ENCODE measurements at regions not wholly inside any gene's neighbourhood (a gene's known extent, or its start where the extent isn't known, plus 50 kb on each side); places are given as distances from the start of the nearest gene placed in this dataset.
"Not testable (repeated sequence)": the region's sequence is repeated elsewhere in the genome, so short reads cannot be mapped to it uniquely, and the experiment has no call there.

DNA sequence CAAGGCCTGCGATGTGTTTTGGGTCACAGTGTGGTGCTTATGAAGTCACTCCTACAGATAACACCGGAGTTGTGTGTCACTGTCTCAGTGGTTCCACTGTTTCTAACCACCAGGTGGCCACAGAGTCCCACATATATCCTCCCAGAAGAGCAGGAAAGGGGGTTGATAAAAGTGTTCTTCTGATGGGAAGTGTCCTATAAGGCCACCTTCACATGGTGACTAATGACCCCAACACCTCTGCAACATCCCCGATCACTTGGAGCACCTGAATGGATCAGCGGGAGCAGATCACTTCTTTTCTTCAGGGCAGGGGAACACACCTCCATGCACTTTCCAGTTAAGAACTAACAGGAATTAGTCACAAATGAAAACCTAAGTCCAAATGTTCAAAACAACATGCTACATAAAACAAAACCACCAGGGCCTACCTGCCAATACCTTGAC, 111.5 kb downstream of the PPIAL4G start:
- peak; percentile 79 for DNase-seq (ENCODE audit: low read depth)
- TF ChIP-seq, protein P1, sequence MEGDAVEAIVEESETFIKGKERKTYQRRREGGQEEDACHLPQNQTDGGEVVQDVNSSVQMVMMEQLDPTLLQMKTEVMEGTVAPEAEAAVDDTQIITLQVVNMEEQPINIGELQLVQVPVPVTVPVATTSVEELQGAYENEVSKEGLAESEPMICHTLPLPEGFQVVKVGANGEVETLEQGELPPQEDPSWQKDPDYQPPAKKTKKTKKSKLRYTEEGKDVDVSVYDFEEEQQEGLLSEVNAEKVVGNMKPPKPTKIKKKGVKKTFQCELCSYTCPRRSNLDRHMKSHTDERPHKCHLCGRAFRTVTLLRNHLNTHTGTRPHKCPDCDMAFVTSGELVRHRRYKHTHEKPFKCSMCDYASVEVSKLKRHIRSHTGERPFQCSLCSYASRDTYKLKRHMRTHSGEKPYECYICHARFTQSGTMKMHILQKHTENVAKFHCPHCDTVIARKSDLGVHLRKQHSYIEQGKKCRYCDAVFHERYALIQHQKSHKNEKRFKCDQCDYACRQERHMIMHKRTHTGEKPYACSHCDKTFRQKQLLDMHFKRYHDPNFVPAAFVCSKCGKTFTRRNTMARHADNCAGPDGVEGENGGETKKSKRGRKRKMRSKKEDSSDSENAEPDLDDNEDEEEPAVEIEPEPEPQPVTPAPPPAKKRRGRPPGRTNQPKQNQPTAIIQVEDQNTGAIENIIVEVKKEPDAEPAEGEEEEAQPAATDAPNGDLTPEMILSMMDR (IDR thresholded peaks at IDR 0.05; ENCODE audit: insufficient read depth, low read depth, low read length, missing control alignments), result peak; percentile 64
- not testable (repeated sequence) for H3K4me3 ChIP-seq (ENCODE audit: low read depth, low read length)

DNA sequence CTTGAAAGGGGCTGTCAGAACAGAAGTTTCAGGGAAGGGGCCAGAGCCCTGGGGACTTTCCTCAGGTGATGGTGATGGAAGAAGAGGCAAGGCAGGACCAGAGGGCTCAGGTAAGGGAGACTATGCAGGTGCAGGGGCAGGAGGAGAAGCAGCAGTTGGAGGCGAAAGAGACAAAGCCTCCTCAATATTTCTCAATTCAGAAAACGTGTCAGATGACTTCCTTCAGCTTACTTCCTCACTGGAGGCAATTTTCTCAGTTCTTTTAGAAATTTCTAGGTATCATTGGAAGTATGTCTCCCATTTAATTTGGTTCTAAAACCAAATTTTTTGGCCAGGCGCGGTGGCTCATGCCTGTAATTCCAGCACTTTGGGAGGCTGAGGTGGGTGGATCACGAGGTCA, 112.4 kb downstream of the PPIAL4G start:
- not testable (repeated sequence) for DNase-seq (ENCODE audit: low read depth); H3K4me3 ChIP-seq (ENCODE audit: low read depth, low read length)

GRCh38 chr1:148367596-148367995, 115.5 kb downstream of the PPIAL4G start:
- H3K4me3 ChIP-seq (ENCODE audit: low read depth, low read length), result no peak overlapping the region
- DNase-seq (ENCODE audit: low read depth), result no peak
- TF ChIP-seq, protein P1 (IDR thresholded peaks at IDR 0.05; ENCODE audit: insufficient read depth, low read depth, low read length, missing control alignments), result no peak

- DNase-seq (ENCODE audit: low read depth); H3K4me3 ChIP-seq (ENCODE audit: low read depth, low read length): not testable (repeated sequence)
These were observed 116.9 kb downstream of the PPIAL4G start for GRCh38 chr1:148366136-148366753.

DNA sequence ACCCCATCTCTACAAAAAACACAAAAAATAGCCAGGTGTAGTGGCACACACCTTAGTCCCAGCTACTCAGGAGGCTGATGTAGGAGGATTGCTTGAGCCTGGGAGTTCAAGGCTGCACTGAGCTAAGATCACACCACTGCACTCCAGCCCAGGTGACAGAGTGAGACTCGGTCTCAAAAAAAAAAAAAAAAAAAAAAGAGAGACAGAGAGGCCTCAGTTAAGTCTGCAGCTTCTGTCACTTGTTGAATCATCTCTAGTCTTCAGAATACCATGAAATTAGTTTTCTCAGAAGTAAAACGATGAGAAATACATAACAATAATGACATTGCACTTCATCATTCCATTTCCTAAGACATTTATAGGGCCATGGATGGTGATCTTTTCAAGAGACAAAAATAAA, 118.0 kb downstream of the PPIAL4G start:
- H3K4me3 ChIP-seq (ENCODE audit: low read depth, low read length); DNase-seq (ENCODE audit: low read depth): not testable (repeated sequence)

GRCh38 chr1:148363979-148364378, 119.1 kb downstream of the PPIAL4G start:
- DNase-seq (ENCODE audit: low read depth); H3K4me3 ChIP-seq (ENCODE audit: low read depth, low read length): not testable (repeated sequence)

- TF ChIP-seq, protein P1 (IDR thresholded peaks at IDR 0.05; ENCODE audit: insufficient read depth, low read depth, low read length, missing control alignments), result no peak
- H3K4me3 ChIP-seq (ENCODE audit: low read depth, low read length), result no peak overlapping the region
- peak; percentile 29 for DNase-seq (ENCODE audit: low read depth)
These were observed 119.7 kb downstream of the PPIAL4G start for GRCh38 chr1:148363439-148363810.

GRCh38 chr1:148362626-148363438, 120.3 kb downstream of the PPIAL4G start:
- no peak overlapping the region for H3K4me3 ChIP-seq (ENCODE audit: low read depth, low read length)
- TF ChIP-seq, protein P1 (IDR thresholded peaks at IDR 0.05; ENCODE audit: insufficient read depth, low read depth, low read length, missing control alignments), result no peak
- no peak for DNase-seq (ENCODE audit: low read depth)

- TF ChIP-seq, protein P1 (IDR thresholded peaks at IDR 0.05; ENCODE audit: insufficient read depth, low read depth, low read length, missing control alignments), result no peak
- H3K4me3 ChIP-seq (ENCODE audit: low read depth, low read length), result no peak overlapping the region
- DNase-seq (ENCODE audit: low read depth), result no peak
These were observed 120.9 kb downstream of the PPIAL4G start for GRCh38 chr1:148362216-148362611.
